SH-SY5Y (cell line): ENCODE measurements at regions not wholly inside any gene's neighbourhood (a gene's known extent, or its start where the extent isn't known, plus 50 kb on each side); places are given as distances from the start of the nearest gene placed in this dataset.

Experiments
- GATA2 ChIP-seq: IDR thresholded peaks from 2 replicates; pipeline ENCODE4 v1.6.1; 2011; ENCODE audit warnings: mild to moderate bottlenecking, low read depth, low read length
- GATA3 ChIP-seq: IDR thresholded peaks from 2 replicates; pipeline ENCODE4 v1.6.1; 2011; ENCODE audit warnings: low read depth, mild to moderate bottlenecking, low read length, moderate library complexity

GRCh38 chr20:17799575-17800227, 99.9 kb downstream of the BANF2 start:
- TF ChIP-seq GATA2 (no peak), GATA3 (no peak)
